ENCODE measurements at regions not wholly inside any gene's neighbourhood (a gene's known extent, or its start where the extent isn't known, plus 50 kb on each side); places are given as distances from the start of the nearest gene placed in this dataset.

GRCh38 chr7:18354108-18355085, 141.2 kb upstream of the HDAC9 start:
- H3K4me3 ChIP-seq (ENCODE audit: low read depth, low read length) = no peak overlapping the region

DNA sequence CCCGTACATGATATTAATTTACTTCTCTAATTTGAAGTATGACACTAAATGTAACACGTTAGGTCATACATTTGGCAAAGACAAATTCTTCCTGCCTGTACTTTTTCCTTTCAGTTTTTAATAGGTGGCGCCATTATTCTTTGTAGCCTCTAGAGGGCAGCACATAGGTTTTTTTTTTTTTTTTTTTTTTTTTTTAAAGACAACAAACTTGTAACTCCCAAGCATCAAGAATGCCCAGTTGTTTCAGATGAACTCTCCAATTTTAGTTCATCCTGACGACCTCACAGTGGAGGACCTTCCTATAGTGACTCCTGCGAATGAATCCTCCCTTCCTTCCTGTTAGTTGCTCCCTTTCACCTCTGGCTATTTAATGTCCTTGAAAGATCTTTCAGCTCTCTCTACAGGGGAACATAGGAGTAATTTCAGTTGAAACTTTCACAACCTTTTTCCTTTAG, 139.3 kb upstream of the HDAC9 start:
- no peak overlapping the region for H3K4me3 ChIP-seq (ENCODE audit: low read depth, low read length)

GRCh38 chr7:18357691-18358090, 137.9 kb upstream of the HDAC9 start:
- H3K4me3 ChIP-seq (ENCODE audit: low read depth, low read length) = no peak overlapping the region

DNA sequence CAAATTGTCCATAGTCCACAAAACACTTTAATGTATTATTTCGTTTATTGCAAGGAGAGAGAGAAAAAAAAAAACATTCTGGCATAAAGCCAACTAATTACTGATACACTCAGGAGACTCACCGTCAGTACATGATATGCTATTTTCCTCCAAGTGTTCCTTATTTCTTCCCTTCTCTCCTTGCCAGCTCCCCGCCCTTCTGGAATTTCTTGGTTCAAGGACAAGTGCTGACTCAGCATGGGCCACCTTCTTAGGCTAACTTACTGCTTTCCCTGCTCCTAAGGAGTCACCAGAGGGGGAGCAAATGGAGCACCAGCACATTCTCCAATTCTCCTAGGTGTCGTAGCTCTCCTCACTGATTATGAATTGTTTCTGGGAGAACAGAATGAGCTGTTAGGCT, 133.8 kb upstream of the HDAC9 start:
- no peak overlapping the region for H3K4me3 ChIP-seq (ENCODE audit: low read depth, low read length)

DNA sequence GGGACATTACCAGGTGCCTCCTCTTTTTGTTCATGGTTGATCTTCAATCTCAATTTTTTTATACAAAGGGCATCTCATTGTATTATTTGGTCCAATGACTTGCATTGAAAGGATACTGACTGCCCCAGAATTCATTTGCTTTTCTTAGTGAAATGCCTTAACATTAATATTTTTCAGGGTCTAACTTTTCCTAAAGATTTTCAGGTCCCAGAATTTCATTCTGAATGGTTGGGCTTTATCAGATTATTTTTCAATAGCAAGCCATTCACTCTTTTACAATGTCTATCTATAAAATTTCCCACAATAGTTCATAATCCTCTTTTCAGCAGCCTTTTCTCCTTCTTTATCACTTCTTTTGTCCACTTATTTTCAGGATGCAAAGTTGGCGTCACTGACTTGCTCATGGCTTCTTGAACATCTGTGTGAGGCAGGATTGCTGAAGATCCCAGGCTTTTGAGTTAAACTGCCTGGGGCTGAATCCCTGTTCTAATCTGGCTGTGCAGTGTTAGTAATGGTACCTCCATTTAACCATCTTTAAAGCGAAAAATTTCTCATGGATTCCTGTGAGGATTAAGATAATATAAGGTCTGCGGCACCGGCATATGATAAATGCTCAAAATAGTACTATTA, 131.7 kb upstream of the HDAC9 start:
- H3K4me3 ChIP-seq (ENCODE audit: low read depth, low read length) = no peak overlapping the region

DNA sequence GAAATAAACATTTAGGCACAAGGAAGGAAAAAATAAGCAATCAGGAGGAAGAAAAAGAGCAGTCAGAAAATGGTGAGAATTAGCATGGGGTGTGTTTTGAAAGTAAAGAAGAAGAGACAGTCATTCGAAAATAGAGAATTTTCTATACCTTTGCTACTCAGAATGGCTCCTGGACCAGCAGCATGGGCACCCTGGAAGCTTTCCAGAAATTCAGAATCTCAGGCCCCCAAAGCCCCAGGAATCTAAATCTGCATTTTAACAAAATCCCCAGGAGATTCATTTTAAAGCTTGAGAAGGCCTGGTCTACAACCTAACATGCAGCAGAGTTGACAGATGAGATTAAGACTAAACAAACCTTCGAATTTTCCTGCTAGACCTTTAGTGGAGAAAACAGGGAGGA, 131.2 kb upstream of the HDAC9 start:
- H3K4me3 ChIP-seq (ENCODE audit: low read depth, low read length) = no peak overlapping the region

DNA sequence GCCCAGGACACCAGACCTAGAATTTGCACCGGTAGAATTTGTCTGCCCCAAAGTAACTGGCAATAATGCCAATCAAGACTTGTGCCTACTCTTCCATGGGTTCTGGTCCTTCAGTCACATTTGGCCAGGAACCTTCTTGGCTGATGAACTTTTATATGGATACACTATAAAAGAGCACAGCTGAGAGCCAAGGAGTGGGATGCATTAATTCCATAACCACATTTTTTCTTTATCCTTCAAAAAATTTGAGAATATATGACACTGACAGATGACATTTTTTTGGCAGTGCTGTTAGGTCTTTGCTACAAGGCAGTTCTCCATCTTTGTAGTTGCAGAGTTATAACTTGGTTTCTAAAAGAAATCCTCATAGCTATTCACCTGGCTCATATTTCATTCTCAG, 129.2 kb upstream of the HDAC9 start:
- H3K4me3 ChIP-seq (ENCODE audit: low read depth, low read length) = no peak overlapping the region

- H3K4me3 ChIP-seq (ENCODE audit: low read depth, low read length) = no peak overlapping the region
Measured at GRCh38 chr7:18369011-18369410, 126.5 kb upstream of the HDAC9 start.

DNA sequence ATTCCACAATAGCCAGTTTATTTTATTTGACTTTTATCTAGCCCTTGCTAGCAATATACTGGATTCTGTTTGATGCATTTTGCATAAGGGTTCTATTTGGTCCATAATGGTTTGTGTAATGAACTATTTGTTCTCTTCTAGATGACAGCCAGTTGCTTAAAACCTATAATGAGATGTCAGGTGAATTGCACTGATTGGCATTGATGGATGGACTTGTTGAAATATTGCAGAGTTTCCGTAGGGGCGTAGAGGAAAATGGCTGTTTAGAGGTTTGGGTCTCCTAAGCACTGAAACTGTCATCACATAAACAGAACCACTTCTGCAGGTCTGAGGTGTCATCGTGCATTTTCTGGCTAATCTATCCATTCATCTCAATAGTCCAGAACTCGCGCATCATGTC, 124.9 kb upstream of the HDAC9 start:
- no peak overlapping the region for H3K4me3 ChIP-seq (ENCODE audit: low read depth, low read length)

GRCh38 chr7:18378989-18379605, 116.5 kb upstream of the HDAC9 start:
- no peak overlapping the region for H3K4me3 ChIP-seq (ENCODE audit: low read depth, low read length)

GRCh38 chr7:18384491-18385143, 110.9 kb upstream of the HDAC9 start:
- no peak overlapping the region for H3K4me3 ChIP-seq (ENCODE audit: low read depth, low read length)

- no peak overlapping the region for H3K4me3 ChIP-seq (ENCODE audit: low read depth, low read length)
Measured at GRCh38 chr7:18386607-18387006, 108.9 kb upstream of the HDAC9 start.

GRCh38 chr7:18387191-18387735, 108.3 kb upstream of the HDAC9 start:
- H3K4me3 ChIP-seq (ENCODE audit: low read depth, low read length) = no peak overlapping the region

DNA sequence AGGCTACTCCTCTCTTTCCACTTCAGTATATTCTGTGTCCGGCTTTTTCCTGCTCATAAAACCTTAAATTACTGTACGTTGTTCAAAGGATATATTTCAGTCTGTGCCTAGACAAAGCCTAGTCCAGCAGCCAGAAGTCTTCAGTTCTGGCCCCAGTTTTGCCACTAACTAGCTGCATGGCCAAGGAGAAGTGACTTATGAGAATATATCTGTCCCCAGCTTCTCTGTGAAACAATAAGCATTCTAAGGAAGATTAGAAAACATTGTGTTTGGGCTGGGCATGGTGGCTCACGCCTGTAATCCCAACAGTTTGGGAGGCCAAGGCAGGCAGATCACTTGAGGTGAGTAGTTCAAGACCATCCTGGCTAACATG, 105.0 kb upstream of the HDAC9 start:
- H3K4me3 ChIP-seq (ENCODE audit: low read depth, low read length) = no peak overlapping the region

DNA sequence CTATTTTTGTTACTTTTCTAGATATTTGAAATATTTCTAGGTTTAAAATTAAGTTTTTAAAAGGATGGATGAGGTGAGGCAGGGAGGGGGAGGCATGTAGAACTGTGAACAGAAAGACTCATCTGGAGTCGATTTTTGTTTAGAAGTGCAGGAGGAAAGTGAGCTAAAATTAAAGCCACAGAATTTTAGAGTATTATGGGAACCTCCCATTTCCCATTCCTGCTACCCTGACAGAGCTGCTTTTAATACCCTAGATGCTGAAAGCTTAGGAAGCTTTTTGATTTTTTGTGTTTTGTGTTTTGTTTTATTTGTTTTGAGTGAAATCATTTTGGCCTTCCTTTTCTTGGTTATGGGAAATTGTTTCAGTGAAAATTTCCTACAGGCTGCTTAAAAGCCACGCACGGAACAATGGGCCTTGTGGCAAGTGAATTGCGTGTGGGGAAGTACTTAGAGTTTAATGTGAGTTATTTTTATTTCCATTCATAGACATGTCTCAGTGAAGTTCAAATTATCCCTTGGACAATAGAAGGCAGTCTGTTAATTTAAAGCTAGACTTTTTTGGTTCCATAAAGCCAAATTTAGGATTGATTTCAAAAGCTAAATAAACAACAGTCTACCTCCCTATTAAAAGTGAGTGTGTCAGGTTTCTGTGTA, 102.0 kb upstream of the HDAC9 start:
- H3K4me3 ChIP-seq (ENCODE audit: low read depth, low read length) = no peak overlapping the region

DNA sequence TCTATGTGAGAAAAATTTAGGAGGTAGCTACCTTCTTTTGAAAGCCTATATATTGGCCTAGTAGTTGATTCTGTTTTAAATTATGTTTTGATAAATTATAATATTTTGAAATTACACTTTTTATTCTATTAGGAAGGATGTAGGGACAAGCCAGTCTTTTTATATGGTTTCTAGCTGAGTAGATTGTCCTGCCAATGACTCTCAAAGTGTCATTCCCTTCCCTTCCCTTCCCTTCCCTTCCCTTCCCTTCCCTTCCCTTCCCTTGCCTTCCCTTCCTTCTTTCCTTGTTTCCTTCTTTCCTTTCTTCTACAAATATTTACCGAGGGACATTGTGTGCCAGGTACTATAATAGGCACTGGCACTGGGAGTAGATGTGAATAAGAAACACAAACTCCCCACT, 99.7 kb upstream of the HDAC9 start:
- H3K4me3 ChIP-seq (ENCODE audit: low read depth, low read length) = no peak overlapping the region

DNA sequence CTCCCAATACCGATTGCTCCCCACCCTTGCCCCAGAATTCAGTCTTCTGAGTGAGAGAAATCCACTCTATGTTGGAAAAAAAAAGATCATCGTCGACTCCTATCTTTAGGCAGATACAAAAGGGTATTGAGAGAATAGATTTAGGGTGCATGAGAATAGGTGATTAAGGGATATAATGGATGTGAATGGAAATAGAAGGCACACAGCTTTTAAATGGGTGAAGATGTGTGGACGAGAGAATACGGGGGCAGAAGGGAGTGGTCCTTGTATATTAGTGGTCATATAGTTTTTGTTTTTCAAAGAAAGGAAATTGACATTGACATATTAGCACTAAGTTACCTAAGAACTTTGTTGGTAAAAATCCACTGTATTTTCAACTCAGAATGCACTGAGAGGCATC, 98.6 kb upstream of the HDAC9 start:
- no peak overlapping the region for H3K4me3 ChIP-seq (ENCODE audit: low read depth, low read length)

GRCh38 chr7:18399436-18400235, 95.9 kb upstream of the HDAC9 start:
- H3K4me3 ChIP-seq (ENCODE audit: low read depth, low read length) = no peak overlapping the region

- H3K4me3 ChIP-seq (ENCODE audit: low read depth, low read length) = no peak overlapping the region
Measured at GRCh38 chr7:18400275-18400674, 95.3 kb upstream of the HDAC9 start.

GRCh38 chr7:18400726-18401125, 94.8 kb upstream of the HDAC9 start:
- no peak overlapping the region for H3K4me3 ChIP-seq (ENCODE audit: low read depth, low read length)

Data from iPS-11a (cell line).